ENCODE measurements at regions not wholly inside any gene's neighbourhood (a gene's known extent, or its start where the extent isn't known, plus 50 kb on each side); places are given as distances from the start of the nearest gene placed in this dataset.

DNA sequence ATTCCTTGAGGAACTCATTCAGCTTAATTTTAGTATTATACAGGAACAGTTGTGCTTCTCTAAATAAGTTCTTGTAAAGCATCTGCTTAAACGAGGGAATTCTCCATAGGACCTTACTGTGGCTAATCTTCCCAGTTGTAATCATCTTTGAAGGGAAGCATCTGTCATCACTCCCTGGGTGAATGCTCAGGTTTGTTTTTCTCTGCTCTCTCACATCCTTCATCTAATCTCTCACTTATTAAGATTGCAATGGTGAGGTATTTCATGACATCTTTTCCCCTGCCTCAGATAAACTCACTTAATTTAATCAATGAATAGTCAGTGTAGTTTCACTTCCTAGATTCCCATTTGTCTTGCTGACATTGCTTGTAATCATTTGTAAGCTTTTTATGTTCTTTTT, 121.8 kb upstream of the ADAMTS3 start:
- BruUV-seq (replicated peaks): no TSS peak
- dilution Hi-C loops (cut with MboI; ENCODE audit: extremely low pct_ligation_motif_present, low sequenced_read_pairs): no loop called here
- Histone ChIP-seq H3K27ac (ENCODE audit: insufficient read depth, low read depth, low read length) (no peak overlapping the region), H3K9ac (replicated peaks; ENCODE audit: extremely low read depth, insufficient read depth, low read length) (no peak overlapping the region), H3K4me3 (replicated peaks in 1 of 3; ENCODE audit: insufficient read depth in 1 of 3, low read depth in 1 of 3, low read length in 3 of 3) (no peak overlapping the region), H3K4me1 (ENCODE audit: control insufficient read depth, extremely low read depth, insufficient read depth, low read length) (no peaks in the 10 kb centered on the region), H4K20me1 (replicated peaks; ENCODE audit: control insufficient read depth, extremely low read depth, insufficient read depth, low read length) (no peaks in the 10 kb centered on the region), H3K36me3 (ENCODE audit: control insufficient read depth in 2 of 2, extremely low read depth in 1 of 2, insufficient read depth in 2 of 2, low read length in 2 of 2) (no peaks in the 10 kb centered on the region), H2AFZ (ENCODE audit: low read depth, low read length) (no peak overlapping the region), H3K9me1 (replicated peaks; ENCODE audit: control insufficient read depth, extremely low read depth, insufficient read depth, low read length) (no peaks in the 10 kb centered on the region), H3K9me3 (replicated peaks; ENCODE audit: control insufficient read depth, insufficient read depth, low read length) (no peaks in the 10 kb centered on the region), H3K27me3 (ENCODE audit: control insufficient read depth in 2 of 2, insufficient read depth in 2 of 2, low read length in 2 of 2) (no peaks in the 10 kb centered on the region), H3K4me2 (ENCODE audit: insufficient read depth, low read length) (no peak overlapping the region), H3K79me2 (ENCODE audit: control insufficient read depth, insufficient read depth, low read length) (no peaks in the 10 kb centered on the region)
- ChIA-PET CTCF (no interaction called here), POLR2A (no interaction called here)
- intact Hi-C loops (cut with micrococcal nuclease): no loop called here
- FAIRE-seq (no peak), DNase-seq (ENCODE audit: low read depth, low spot score) (no peak)
- TF ChIP-seq POLR2AphosphoS5 (IDR thresholded peaks at IDR 0.05; ENCODE audit: insufficient read depth, low read depth, low read length) (no peak), EZH2 (IDR thresholded peaks at IDR 0.05; ENCODE audit: borderline replicate concordance, low read depth, low read length, severe bottlenecking) (no peak), JUN (IDR thresholded peaks at IDR 0.05; ENCODE audit: borderline replicate concordance, insufficient read depth, insufficient read length, low read depth) (no peak), FOS (IDR thresholded peaks at IDR 0.05; ENCODE audit: borderline replicate concordance, insufficient read depth, low read length) (no peak), MYC (IDR thresholded peaks at IDR 0.05; ENCODE audit: low read depth, low read length) (no peak), GATA2 (IDR thresholded peaks at IDR 0.05; ENCODE audit: insufficient read depth, insufficient read length, low read depth, low read length) (no peak), POLR2A (IDR thresholded peaks at IDR 0.05; ENCODE audit: low read depth, low read length) (no peak)
- TF ChIP-seq, protein P1, sequence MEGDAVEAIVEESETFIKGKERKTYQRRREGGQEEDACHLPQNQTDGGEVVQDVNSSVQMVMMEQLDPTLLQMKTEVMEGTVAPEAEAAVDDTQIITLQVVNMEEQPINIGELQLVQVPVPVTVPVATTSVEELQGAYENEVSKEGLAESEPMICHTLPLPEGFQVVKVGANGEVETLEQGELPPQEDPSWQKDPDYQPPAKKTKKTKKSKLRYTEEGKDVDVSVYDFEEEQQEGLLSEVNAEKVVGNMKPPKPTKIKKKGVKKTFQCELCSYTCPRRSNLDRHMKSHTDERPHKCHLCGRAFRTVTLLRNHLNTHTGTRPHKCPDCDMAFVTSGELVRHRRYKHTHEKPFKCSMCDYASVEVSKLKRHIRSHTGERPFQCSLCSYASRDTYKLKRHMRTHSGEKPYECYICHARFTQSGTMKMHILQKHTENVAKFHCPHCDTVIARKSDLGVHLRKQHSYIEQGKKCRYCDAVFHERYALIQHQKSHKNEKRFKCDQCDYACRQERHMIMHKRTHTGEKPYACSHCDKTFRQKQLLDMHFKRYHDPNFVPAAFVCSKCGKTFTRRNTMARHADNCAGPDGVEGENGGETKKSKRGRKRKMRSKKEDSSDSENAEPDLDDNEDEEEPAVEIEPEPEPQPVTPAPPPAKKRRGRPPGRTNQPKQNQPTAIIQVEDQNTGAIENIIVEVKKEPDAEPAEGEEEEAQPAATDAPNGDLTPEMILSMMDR (IDR thresholded peaks at IDR 0.05; ENCODE audit: extremely low read depth in 1 of 2, insufficient read depth in 1 of 2, low read depth in 1 of 2, low read length in 2 of 2): no peak
- TF ChIP-seq, protein P2, sequence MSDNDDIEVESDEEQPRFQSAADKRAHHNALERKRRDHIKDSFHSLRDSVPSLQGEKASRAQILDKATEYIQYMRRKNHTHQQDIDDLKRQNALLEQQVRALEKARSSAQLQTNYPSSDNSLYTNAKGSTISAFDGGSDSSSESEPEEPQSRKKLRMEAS (IDR thresholded peaks at IDR 0.05; ENCODE audit: insufficient read depth, insufficient read length): no peak
